CD4-positive, alpha-beta T cell treated with Interleukin-12 subunit alpha and Interleukin-12 subunit beta, for 1 hour (primary cell): ENCODE measurements at regions not wholly inside any gene's neighbourhood (a gene's known extent, or its start where the extent isn't known, plus 50 kb on each side); places are given as distances from the start of the nearest gene placed in this dataset.
"Not testable (repeated sequence)": the region's sequence is repeated elsewhere in the genome, so short reads cannot be mapped to it uniquely, and the experiment has no call there.

ENCODE experiments used
- DNase-seq: peaks from one replicate; pipeline ENCODE4 v3.0.0-alpha.2; 2020

DNA sequence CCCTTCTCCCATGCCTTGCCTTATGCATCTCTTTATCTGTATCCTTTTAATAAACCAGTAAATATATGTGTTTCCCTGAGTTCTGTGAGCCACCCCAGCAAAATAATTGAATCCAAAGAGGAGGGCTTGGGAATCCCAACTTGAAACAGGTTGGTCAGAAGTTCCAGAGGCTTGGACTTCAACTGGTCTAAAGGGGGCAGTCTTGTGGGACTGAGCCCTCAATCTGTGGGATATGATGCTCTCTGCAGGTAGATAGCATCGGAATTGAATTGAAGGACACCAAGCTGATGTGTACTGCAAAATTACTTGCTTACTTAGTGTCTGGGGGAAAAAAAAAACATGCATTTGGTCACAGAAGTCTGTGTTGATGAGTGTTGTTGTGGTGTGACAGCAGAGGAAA is 1033.5 kb upstream of the TMEFF2 start:
- DNase-seq = no peak

- DNase-seq = no peak
Observed at GRCh38 chr2:193222454-193222853, 1027.7 kb upstream of the TMEFF2 start.

- DNase-seq = no peak
Observed at GRCh38 chr2:193219413-193219812, 1024.7 kb upstream of the TMEFF2 start.

DNA sequence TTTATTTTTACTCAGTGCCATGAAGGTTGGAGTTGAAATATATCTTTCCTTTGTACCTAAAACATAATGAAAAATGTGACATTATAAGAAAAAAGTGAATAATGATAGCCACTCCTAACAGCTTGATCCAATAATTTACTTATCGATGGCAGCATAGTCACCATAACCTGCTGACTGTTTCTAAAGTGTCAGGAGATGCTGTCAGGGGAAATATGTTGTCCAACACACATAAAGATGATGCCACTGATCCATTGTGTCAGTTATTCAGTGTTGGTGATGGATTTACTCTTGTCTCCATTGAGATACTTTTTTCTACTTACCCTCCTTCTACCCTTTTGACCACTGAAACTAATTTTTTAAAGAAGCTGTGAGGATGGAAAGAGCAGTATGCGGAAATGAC is 1006.9 kb upstream of the TMEFF2 start:
- no peak for DNase-seq

- no peak for DNase-seq
Observed at GRCh38 chr2:193199322-193199721, 1004.6 kb upstream of the TMEFF2 start.

GRCh38 chr2:193187816-193188215 is 993.1 kb upstream of the TMEFF2 start:
- DNase-seq = no peak

DNA sequence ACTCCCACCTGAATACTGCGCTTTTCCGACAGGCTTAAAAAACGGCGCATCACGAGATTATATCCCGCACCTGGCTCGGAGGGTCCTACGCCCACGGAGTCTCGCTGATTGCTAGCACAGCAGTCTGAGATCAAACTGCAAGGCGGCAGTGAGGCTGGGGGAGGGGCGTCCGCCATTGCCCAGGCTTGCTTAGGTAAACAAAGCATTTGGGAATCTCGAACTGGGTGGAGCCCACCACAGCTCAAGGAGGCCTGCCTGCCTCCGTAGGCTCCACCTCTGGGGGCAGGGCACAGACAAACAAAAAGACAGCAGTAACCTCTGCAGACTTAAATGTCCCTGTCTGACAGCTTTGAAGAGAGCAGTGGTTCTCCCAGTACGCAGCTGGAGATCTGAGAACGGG is 976.2 kb upstream of the TMEFF2 start:
- DNase-seq = not testable (repeated sequence)

DNA sequence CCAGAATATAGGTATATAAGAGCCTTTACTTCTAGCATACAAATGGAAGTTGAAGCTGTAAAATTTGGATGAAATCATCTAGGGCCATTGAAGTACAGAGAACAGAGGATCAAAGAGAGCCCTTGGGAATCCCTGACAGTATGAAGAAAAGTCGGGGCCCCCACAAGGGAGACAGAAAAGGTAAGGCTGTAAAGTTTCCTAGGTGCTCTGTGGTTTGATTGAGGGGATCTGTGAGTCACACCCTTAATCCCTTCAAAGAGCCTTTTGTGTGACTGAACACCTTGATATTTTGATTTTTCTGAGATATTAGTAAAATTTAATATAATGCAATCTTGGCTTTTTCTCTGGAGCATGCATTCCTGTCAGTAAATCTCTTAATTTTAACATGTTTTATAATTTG is 961.7 kb upstream of the TMEFF2 start:
- DNase-seq = no peak

DNA sequence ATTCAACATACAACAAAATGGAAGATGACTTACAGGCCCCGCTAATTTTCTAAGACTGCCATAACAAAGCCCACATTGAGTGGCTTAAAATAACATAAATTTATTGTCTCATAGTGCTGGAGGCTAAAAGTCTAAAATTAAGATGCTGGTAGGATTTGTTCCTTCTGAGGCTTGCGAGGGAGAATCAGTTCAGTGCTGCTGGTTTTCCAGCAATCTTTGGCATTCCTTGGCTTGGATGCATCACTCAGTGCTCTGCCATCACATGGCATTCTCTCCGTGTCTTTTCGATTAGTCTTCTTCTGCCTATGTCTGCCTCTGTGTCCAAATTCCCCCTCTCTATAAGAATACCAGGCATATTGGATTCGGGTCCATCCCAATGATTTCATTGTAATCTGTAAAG is 959.3 kb upstream of the TMEFF2 start:
- DNase-seq = no peak

GRCh38 chr2:193153576-193153975 is 958.8 kb upstream of the TMEFF2 start:
- DNase-seq = no peak

- DNase-seq = not testable (repeated sequence)
Observed at GRCh38 chr2:193142467-193142866, 947.7 kb upstream of the TMEFF2 start.

DNA sequence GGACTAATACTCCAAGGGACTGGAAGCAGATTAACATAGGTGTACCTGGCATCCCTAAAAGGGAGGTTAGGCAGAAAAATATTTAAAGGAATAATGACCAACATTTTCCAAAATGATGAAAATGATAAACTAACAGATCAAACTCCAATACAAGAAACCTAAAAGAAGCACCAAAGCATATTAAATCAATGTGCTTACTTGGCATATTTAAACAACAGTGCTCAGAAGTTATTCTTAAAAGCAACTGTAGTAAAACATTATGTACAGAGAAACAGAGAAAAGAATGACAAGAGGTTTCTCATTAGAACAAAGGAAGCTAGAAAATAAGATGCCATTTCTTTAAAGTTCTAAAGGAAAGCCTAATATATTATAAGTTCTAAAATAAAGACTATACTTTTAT is 947.3 kb upstream of the TMEFF2 start:
- DNase-seq = no peak

GRCh38 chr2:193140895-193141294 is 946.2 kb upstream of the TMEFF2 start:
- not testable (repeated sequence) for DNase-seq

DNA sequence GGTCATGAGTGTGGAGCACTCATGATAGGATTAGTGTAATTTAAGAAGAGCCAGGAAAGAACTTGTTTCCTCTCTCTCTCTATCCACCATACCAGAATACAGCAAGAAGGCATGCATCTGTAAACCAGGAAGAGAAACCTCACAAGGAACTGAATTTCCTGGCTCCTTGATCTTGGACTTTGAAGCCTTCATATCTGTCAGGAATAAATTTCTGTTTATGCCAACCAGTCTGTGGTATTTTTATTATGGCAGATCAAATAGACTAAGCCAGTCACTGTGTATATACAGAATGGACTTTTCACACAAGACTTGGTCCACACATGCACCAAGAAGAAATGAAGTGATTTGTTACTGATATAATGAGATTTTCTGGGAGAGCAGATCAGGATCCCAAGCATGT is 930.1 kb upstream of the TMEFF2 start:
- no peak for DNase-seq

DNA sequence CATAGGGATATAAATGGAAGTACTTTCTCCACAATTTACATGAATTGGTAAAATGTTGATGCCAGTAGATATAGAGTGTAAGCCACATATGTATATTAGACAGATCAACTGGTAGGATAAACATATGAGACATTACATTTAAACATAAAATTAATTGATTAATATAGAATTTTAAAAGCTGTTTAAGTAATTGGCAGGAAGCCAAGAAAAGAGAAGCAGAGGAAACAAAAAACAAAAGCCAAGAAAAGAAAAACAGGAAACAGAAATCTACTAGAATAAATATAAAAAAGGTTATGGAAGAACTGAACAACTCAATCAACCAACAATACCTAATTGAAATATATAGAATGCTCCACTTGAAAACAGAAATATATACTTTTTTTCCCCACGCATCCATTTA is 920.1 kb upstream of the TMEFF2 start:
- no peak for DNase-seq

DNA sequence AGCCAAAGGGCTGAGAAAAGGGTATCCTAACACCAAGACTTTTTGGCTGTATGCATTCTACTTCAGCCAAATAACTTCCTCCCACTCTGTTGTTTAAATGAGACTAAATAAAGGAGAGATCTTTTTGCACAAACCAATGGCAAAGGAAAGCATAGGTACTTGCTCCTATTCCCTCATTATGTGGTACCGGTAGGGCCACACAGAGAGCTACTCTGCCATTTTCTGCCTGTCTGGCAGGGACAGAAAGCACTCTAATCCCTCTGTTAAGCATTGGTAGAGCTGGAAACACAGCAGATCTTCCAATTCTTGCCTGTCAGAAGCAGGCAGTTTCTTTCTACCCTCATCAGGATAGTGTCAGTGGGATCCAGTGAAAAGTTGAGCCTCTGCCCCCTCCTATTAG is 918.3 kb upstream of the TMEFF2 start:
- no peak for DNase-seq

DNA sequence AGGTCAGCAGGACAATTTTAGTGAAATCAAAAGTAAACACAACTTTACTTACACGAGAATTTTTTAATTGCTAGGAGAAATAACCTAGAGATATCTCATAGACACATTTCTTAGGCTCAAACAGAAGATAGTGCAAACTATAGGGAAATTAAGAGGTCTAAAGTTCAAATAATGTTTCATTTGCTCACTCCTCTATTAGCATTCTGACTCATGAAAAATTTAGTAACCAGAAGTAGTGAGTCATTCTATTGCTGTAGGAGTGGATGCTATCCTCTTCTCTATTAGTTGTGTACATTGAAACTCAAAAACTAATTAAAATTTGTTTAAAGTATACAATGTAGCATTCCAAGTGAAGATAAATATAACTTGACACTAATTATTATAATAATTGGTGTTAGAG is 908.3 kb upstream of the TMEFF2 start:
- DNase-seq = no peak

DNA sequence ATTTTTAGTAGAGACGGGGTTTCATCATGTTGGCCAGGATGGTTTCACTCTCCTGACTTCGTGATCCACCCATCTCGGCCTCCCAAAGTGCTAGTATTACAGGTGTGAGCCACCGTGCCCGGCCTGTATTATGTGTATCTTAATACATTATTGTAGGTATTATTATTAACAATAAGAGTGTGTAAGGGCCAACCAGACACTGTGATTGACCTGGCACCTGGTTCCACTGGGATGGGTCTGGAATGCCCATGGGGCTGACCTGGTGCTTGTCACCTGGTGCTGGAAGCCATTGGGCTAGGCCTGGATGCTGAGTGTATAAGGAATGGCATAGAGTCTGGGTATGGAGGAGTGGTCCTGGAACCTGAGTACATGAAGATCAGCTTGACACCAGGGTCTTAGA is 906.9 kb upstream of the TMEFF2 start:
- DNase-seq = no peak

DNA sequence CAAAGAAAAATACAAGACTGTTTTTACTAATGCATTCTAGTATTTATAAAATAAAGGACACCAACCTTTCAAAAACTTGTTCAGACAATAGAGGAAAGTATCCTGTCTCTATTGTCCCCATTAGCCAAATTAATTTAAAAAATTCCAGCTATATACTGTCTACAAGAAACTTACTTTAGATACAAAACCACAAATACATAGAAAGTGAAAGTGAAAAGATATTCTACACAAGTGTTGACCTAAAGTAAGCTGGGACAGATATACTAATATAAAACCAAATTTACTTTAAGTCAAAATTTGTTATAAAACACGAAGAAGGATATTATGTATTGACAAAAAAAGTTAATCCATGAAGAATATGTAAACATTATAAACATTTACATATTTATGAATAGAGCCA is 893.3 kb upstream of the TMEFF2 start:
- DNase-seq = no peak

DNA sequence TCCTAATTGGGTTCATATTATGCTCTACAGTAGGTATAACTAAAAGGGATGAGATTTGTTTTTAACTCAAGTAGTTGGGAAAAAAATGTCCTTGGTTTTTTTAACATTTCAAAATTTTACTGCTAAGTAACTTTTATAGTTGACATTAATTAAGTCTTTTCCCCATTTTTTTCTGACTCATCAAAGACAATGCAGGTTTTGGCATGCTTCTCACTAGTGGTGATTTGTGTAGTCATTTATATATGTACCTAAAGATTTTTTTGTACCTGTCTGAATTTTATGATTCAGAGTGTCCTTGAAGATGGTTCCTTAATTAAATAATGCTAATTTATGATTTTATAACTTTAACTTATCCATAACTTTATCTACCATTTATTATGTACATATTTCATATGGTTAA is 882.3 kb upstream of the TMEFF2 start:
- no peak for DNase-seq

- no peak for DNase-seq
Observed at GRCh38 chr2:193074933-193075332, 880.2 kb upstream of the TMEFF2 start.

GRCh38 chr2:193072647-193073046 is 877.9 kb upstream of the TMEFF2 start:
- DNase-seq = no peak

DNA sequence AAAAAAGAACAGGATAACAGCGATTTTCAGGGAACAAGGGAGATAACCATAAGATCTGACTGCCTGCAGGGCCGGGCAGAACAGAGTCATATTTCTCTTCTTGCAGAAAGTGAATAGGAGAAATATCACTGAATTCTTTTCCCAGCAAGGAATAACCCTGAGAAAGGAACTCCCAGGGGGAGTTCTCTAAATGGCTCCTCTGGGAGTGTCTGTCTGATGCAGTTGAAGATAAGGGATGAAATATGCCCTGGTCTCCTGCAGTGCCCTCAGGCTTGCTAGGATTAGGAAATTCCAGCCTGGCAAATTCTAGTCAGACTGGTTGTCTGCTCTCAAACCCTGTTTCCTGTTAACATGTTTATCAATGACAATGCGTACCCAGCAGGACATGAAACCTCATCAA is 830.8 kb upstream of the TMEFF2 start:
- DNase-seq = not testable (repeated sequence)

DNA sequence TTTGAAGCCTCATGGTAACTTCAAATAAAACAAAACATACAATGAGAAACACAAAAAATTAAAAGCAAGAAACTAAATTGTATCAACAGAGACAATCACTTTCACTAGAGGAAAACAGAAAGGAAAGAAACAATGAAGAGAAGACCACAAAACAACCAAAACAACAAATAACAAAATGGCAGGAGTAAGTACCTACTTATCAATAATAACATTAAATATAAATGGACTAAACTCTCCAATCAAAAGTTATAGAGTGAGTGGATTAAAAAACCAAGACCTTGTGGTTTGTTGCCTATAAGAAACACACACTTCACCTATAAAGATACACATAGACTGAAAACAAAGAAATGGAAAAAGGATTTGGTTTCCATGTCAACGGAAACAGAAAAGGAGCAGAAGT is 830.1 kb upstream of the TMEFF2 start:
- DNase-seq = no peak

GRCh38 chr2:193011870-193012269 is 817.1 kb upstream of the TMEFF2 start:
- DNase-seq = no peak

DNA sequence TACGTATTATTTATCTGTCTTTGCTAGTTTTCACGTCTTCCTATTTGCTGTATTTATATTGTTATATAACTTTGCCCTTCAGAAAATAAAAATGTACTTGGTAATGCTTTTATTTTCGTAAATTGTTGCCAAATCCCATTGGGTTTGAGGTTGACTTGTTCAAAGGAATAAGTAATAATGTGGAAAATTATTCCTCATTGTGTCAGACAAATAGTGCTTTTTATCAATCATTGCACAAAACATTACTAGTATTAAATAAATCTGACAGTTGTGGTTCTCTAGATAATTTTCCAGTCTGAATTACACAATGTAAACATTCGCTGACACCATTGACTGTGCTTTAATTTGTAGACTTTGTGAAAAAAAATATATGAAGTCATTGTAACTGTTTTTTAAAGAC is 798.3 kb upstream of the TMEFF2 start:
- DNase-seq = no peak
